SK-N-MC (cell line): ENCODE measurements at regions not wholly inside any gene's neighbourhood (a gene's known extent, or its start where the extent isn't known, plus 50 kb on each side); places are given as distances from the start of the nearest gene placed in this dataset.
"Not testable (repeated sequence)": the region's sequence is repeated elsewhere in the genome, so short reads cannot be mapped to it uniquely, and the experiment has no call there.

Source experiments
- FOXP2 ChIP-seq: optimal IDR thresholded peaks from 2 replicates; pipeline ENCODE3; 2011; ENCODE audit warnings: mild to moderate bottlenecking, moderate library complexity; ENCODE audit not compliant: insufficient read depth; ENCODE audit errors: extremely low read length, control extremely low read depth
- POLR2AphosphoS5 ChIP-seq: IDR thresholded peaks from 2 replicates; pipeline ENCODE4 v1.6.1; 2012; ENCODE audit warnings: mild to moderate bottlenecking, low read depth, low read length, borderline replicate concordance

DNA sequence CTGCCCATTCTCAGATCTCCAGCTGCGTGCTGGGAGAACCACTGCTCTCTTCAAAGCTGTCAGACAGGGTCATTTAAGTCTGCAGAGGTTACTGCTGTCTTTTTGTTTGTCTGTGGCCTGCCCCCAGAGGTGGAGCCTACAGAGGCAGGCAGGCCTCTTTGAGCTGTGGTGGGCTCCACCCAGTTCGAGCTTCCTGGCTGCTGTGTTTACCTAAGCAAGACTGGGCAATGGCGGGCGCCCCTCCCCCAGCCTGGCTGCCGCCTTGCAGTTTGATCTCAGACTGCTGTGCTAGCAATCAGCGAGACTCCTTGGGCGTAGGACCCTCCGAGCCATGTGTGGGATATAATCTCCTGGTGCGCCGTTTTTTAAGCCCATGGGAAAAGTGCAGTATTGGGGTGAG, 497.3 kb upstream of the SPRED2 start:
- TF ChIP-seq POLR2AphosphoS5, FOXP2: not testable (repeated sequence)
